GM19035 (cell line): ENCODE measurements at regions not wholly inside any gene's neighbourhood (a gene's known extent, or its start where the extent isn't known, plus 50 kb on each side); places are given as distances from the start of the nearest gene placed in this dataset.
A peak's percentile ranks its signal among the peaks of the same experiment; 100 is the strongest.
"Not testable (repeated sequence)": the region's sequence is repeated elsewhere in the genome, so short reads cannot be mapped to it uniquely, and the experiment has no call there.

Experiments
- ATAC-seq: cut with Tn5 transposase; IDR thresholded peaks from one replicate; pipeline ENCODE4 v1.9.1; 2021; ENCODE audit not compliant: unreplicated experiment

DNA sequence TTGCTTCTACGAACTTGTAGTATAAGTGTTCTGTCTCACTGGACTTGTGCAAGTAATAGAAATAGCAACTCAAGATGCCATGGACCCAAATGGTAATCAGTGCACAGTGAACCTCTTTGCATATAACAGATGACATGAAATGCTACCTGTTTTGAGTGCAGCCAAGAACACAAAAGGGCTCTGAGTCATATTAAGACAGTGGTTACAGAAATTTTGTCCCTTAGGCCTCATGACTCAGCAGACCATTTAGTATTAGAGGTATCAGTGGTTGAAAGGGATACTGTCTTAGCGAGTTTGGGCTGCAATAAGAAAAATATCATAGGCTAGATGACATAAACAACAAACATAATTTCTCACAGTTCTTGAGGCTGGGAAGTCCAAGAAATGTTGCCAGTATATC, 502.9 kb upstream of the PCDH10 start:
- peak; percentile 93 for ATAC-seq

GRCh38 chr4:132651196-132651595, 497.9 kb upstream of the PCDH10 start:
- ATAC-seq, result no peak

- ATAC-seq, result no peak
Measured at GRCh38 chr4:132660181-132660580, 488.9 kb upstream of the PCDH10 start.

GRCh38 chr4:132662456-132662855, 486.6 kb upstream of the PCDH10 start:
- no peak for ATAC-seq

DNA sequence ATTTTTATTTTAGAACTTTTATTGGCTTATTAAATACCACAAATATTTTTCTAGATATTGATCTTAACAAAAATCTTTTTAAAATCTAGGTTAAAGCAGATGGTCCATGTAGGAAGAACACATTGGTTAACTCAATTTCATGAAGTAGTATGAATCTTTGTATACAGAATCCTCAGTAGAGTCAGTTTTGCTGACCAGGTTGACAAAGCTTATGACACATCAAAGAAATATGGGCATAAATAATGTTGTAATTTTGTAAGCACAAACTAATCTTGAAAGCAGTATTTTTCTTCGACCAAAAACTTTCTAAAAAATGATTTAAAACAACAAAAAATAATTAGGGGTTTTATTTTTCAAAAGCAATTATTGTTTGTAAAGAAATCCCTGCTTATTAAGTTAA, 479.3 kb upstream of the PCDH10 start:
- no peak for ATAC-seq

DNA sequence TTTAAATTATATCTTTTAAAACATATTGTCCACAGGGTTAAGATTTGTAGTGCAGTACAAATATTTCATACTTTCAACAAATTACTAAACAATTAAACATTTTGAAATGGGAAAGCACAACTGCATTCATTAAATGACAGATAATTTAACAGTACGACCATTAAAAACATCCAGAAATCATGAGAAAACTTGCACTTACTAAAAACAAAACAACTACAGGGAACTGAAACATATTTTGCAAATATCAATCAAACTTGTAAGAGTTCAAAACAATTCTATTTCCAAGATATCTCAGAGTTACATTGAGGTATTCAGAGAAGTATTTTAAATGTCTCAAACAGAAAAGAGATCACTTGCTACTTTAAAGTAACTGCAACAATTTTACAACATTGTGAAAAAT, 478.5 kb upstream of the PCDH10 start:
- ATAC-seq, result no peak

- ATAC-seq, result no peak
Measured at GRCh38 chr4:132683957-132684356, 465.1 kb upstream of the PCDH10 start.

- ATAC-seq, result no peak
Measured at GRCh38 chr4:132691026-132691425, 458.1 kb upstream of the PCDH10 start.

GRCh38 chr4:132691668-132692067, 457.4 kb upstream of the PCDH10 start:
- no peak for ATAC-seq

GRCh38 chr4:132694775-132695174, 454.3 kb upstream of the PCDH10 start:
- ATAC-seq, result no peak

- ATAC-seq, result not testable (repeated sequence)
Measured at GRCh38 chr4:132697505-132697904, 451.6 kb upstream of the PCDH10 start.

GRCh38 chr4:132707955-132708354, 441.1 kb upstream of the PCDH10 start:
- ATAC-seq, result no peak

GRCh38 chr4:132709056-132709455, 440.0 kb upstream of the PCDH10 start:
- ATAC-seq, result no peak

DNA sequence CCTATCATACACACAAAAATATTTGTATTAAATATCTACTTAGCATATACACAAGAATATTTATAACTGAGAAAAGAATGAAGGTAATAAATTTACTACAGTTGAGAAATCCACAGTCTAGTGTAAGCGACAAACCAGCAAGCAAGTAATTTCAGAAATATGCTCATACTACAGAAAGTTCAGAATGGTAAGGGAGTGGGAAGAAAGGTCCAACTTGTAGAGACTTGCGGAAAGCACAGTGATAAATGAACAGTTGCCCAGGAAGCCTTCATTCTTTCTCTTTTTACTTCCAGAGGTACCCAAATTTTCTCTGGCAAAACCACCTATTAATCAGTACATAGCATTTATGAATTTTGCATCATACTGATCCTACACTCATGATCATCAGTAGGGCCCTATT, 438.1 kb upstream of the PCDH10 start:
- ATAC-seq, result no peak

DNA sequence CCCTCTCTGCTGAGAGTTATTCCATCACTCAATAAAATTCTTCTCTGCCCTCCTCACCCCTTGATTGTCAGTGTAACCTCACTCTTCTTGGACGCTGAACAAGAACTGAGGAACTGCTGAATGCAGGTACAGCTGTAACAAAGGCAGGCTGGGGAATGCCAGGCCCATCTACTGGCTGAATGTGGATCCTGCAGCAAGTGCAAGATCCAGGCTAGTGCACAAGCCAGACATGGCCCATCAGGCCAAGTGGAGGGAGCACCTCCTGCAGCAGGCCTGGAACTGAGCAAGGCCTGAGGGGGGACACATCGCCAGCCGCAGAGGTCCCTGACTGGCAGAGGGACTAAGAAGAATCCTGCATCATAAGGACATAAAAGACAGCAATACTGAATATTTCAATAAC, 411.8 kb upstream of the PCDH10 start:
- ATAC-seq, result no peak

DNA sequence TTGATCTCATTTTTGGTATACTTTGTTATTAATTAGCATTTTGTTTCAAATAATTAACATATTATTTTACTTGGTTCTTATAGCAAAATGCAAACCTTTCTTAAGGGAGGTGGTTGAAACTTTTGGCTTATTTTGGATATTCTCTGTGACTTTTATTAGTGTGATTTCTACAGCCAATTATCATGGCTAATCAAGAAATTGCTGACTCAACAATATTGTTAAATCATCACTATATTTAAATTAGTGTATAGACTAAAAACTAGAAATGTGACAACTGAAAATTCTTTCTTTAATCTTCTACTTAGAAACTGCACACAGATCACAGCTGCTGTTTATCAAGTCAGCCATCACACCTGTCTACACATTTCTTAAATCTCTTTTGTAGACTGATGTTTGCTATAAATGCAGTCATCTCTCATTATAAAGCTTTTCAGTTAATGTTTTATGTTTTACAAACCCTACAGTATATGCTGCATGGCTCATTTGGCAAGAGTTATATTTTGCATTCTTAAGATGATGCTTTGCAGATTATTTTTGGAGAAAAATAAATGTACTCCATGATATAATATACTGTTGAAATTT, 389.8 kb upstream of the PCDH10 start:
- ATAC-seq, result no peak

GRCh38 chr4:132763465-132763864, 385.6 kb upstream of the PCDH10 start:
- no peak for ATAC-seq

DNA sequence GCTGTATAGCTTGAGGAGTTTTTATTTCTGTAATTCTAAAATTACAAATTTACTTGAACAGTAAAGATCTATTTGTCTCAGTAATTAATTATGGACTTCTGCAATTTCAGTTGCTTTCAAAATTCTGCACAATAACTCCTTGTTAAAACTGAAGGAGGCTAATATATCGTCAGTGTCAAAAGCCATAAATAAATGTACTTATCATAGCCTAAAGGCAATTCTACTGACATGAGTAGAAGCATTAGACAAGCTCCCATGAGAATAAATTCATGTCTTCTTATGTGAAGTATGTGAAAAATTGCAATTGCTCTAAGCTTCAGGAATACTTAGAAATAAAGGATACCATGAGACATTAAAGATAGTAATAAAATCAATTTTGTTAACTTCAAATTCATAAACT, 381.2 kb upstream of the PCDH10 start:
- ATAC-seq, result no peak

DNA sequence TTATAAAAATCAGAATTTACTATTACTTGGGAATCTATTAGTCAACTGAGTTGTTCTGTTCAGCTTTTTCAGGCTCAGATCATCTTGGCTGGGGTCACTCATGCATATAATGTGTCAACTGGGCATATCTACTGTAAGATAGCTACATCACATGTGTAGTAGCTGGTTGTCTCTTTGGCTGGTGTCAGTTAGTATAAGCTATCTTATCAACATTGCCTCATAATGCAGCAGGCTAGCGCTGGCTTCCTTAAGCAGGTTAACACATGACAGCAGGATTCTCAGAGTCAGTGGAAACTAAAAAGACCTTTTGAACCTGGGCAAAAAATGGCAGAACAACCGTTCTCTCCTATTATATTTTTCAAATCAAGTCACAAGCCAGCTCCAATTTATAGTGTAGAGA, 378.3 kb upstream of the PCDH10 start:
- ATAC-seq, result no peak

DNA sequence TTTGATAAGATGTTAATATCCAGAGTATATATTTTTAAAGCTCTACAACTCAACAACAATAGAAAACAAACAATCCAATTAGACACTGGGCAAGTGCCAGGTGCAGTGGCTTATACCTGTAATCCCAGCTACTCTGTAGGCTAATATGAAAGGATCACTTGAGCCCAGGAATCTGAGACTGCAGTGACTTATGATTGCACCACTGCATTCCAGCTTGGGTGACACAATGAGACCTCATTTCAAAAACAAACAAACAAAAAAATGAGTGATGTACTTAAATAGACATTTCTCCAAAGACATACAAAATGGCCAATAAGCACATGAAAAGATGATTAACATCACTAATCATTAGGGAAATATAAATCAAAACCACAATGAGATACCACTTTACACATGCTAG, 356.8 kb upstream of the PCDH10 start:
- ATAC-seq, result no peak

GRCh38 chr4:132797856-132798255, 351.2 kb upstream of the PCDH10 start:
- no peak for ATAC-seq

DNA sequence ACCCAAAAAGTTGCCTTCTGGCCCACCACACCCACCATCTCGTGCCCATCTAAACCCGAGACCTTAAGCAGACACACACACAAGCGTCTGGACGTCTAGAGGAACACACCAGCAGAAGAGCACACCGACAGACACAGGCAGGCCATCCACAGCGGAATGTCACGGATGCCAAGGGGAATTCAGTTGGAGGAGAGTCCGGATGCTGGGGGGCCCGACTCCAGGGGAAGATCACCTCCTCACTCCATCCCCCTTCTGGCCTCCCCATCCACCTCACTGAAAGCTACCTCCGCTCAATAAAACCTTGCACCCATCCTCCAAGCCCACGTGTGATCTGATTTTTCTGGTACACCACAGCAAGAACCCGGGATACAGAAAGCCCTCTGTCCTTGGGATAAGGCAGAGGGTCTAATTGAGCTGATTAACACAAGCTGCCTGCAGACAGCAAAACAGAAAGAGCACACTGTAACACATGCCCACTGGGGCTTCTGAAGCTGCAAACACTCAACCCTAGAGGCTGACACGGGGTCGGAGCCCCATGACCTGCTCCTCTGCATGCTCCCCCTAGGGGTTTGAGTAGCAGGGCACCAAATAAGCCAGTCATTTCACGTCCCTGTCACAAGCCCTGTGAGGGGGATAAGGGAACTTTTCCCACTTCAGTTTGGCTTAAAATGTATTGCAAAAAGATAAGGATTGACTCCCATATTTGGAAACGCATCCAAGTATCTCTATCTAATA, 339.6 kb upstream of the PCDH10 start:
- ATAC-seq, result no peak

DNA sequence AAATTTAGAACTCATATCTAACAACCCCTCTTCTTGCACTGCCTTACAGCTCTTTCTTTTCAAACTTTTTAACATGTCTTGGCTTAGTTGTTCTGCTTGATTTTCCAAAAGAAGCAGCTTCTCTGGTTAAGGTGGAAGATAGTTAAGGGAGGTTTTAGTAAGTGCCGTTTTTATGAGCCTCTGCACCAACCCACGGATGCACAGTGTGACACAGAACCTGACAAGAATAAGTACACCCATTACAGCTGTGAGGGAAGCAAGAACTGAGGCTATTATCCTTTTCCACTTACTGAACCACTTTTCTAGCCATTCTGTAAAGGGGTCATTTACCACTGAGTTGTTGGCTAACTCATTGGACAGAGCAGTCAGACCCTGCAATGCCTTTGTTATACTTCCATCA, 336.0 kb upstream of the PCDH10 start:
- not testable (repeated sequence) for ATAC-seq
